CD4-positive, alpha-beta T cell treated with Interleukin-17A for 1 hour (primary cell): ENCODE measurements at regions not wholly inside any gene's neighbourhood (a gene's known extent, or its start where the extent isn't known, plus 50 kb on each side); places are given as distances from the start of the nearest gene placed in this dataset.

ENCODE experiments used
- DNase-seq: peaks from one replicate; pipeline ENCODE4 v3.0.0-alpha.2; 2020

DNA sequence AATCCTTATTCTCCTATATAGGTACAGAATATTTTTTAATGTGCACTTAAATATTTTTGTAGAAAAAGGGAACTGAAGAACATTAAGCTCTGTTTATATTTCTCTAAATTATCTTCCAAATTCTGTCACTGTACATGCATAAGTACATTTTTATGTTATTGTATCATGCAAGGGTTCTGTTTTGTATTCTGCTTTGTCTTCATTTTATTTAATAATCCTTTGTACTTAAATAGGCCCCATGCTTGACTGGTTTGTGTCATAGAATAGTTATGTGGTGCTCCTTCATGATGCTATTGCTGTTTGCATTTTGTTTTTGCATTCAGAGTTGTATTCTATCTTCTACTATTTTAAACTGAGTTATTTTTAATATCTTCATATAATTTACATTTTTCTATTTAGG, 111.9 kb upstream of the EDNRA start:
- DNase-seq, result no peak

- no peak for DNase-seq
These were observed 110.4 kb upstream of the EDNRA start for GRCh38 chr4:147370473-147370872.

GRCh38 chr4:147370881-147371280, 110.0 kb upstream of the EDNRA start:
- no peak for DNase-seq

GRCh38 chr4:147371661-147372060, 109.2 kb upstream of the EDNRA start:
- no peak for DNase-seq

DNA sequence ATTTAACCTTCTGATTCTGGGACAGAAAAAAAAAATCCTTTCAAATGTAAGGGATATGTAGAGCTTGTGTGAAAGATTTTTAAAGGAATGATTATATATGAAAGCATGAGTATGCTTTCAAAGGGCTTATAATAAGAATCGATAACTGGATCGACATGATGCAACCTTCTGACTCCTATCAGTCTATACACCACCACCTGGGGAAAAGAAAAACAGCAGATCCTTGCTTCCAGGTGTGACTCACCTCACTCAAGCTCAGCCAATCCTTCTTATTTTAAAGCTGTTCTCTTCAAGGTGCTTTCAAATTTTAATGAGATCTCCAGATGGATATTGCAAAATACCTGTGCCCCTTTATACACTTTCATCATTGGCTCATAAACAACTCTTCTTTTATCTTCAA, 102.1 kb upstream of the EDNRA start:
- DNase-seq, result no peak

DNA sequence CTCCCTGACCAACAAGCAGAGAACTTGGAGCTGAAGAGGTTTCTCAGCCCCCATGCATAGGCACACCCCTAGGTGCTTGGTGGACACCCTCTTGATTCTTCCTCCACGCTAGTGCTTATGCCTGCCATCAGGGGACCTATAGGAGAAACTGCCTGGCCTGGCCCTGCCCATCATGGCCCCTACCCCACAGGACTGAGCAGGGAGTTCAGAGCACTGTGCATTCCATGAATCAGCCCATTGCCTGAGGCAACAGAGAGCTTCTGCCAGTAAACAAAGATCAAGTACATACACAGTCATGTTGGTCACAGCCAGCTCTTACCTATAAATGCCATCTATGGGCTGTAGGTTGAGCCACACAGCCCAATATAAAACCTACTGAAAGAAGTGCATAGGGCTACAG, 99.1 kb upstream of the EDNRA start:
- no peak for DNase-seq

- DNase-seq, result no peak
These were observed 92.9 kb upstream of the EDNRA start for GRCh38 chr4:147388018-147388417.

- DNase-seq, result no peak
These were observed 84.8 kb upstream of the EDNRA start for GRCh38 chr4:147396105-147396504.

DNA sequence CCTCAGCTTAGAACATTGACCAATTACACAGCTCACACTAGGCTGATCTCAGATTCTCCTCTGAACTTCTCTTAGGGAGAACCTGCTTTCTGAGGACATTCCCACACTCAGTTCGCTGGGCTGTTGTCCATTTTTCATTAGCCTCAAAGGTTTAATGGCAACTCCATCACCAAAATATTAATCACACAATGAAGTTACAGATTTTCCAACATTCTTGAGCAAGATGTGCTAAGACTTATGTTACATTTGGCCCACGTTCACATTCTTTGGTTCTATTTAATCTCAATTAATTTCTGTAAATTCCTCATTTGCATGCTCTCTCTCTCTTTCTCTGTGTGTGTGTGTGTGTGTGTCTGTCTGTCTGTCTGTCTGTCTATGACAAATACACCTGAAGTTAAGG, 82.3 kb upstream of the EDNRA start:
- DNase-seq, result no peak

GRCh38 chr4:147400721-147401120, 80.2 kb upstream of the EDNRA start:
- DNase-seq, result no peak

GRCh38 chr4:147401221-147401620, 79.7 kb upstream of the EDNRA start:
- no peak for DNase-seq

DNA sequence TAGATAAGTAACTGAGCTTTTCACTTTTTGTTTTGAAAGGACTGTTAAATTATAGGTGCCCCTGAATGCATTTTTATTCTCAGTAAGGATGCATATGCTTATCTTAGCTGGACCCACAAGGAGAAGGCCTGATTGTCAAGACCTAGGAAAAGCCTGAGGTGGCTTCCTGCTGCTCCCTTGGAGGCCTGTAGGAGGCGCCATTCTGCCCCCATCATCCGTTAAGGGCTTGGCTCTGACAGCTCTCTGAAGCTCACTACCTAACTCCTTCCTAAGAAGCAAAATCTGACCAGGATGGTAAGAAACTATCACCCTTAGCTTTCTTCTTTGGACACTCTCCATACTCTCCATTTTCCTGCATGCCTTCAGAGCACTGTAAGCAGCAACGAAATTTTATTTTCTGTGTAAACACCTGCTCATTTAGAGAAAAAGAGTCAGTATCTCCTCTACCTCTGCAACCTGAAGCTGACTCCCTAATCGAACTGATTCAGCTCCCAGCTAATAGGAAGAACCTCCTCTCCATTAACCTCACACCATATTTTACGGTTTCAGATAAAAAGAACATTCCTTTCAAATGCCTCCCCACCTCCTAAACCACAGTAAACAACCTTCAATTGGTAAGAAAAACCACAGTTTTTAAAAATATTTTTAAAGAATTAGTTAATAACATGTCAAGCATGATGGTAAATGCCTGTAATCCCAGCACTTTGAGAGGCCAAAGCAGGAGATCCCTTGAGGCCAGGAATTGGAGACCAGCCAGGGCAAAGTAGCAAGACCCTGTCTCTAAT, 73.4 kb upstream of the EDNRA start:
- DNase-seq, result no peak

- no peak for DNase-seq
These were observed 72.7 kb upstream of the EDNRA start for GRCh38 chr4:147408189-147408588.

DNA sequence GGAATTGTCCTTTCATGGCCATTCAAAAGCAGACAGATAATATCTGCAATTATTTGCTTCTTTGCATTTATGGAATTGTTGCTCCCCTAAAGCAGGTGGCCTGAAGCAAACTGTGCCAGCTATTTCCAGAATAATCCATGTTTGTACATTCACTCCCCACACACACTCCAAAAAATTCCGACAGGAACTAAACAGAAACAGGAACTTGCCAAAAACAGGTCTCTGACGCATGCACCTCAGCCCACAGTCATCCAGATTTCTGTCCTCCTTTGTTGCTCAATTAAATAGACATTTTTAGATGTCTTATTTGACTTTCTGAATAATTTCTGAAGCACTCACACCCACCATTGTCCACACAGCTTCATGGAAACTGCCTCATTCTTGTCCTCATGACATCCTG, 71.5 kb upstream of the EDNRA start:
- no peak for DNase-seq

- DNase-seq, result no peak
These were observed 62.7 kb upstream of the EDNRA start for GRCh38 chr4:147418226-147418625.

- DNase-seq, result no peak
These were observed 59.4 kb upstream of the EDNRA start for GRCh38 chr4:147421456-147421855.

DNA sequence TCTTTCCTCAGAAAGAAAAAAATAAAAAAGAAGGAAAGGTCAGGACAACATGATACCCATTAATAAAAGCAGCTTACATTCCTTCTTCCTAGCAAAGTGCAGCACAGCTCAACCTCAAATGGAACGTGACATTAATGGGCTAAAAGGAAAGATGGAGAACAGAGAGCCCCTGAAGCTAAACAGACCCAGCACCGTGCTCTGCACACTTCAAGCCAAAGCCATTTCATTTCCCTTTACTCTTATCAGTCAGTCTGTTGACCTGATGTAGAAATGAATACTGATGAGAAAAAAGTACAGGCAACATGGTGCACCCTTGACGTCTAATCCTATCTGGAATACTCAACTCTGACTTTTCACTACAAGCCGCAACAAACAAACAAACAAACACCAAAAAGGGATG, 57.7 kb upstream of the EDNRA start:
- DNase-seq, result no peak

GRCh38 chr4:147425019-147425418, 55.9 kb upstream of the EDNRA start:
- no peak for DNase-seq

DNA sequence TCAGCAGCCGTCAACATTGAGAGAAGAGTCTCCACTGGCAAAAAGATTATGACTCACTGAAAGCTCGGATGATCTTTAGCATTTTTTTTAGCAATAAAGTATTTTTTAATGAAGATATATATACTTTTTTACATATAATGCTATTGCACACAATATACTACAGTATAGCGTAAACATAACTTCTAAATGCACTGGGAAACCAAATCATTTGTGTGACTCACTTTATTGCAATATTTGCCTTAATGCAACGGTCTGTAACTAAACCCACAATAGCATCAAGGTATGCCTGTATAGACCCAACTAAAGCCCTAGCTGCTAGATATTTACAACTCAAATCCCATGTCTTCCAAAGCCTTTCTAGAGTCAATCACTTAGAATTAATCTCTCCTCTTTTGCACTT, 52.3 kb upstream of the EDNRA start:
- DNase-seq, result no peak

DNA sequence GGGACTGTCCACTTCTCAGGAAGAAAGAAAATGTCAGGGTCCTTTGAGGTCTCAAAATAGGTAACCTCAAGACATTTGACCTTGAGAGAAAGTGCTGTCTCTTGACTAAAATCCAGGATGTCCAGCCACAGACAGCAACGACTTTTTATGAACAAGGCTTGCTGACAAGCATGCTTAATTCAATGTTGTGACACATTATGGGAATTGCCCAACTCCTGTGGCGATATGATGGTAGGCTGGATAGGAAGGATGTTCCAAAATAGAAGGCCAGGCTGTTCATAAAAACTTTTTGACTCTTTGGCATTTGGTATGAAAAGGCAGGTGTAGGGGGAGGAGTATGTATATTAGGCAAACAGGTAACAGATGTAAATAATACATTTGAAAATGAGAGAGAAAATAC, 50.8 kb upstream of the EDNRA start:
- DNase-seq, result no peak
